Esophagus muscularis mucosa (tissue), 4 donors: ENCODE measurements at regions not wholly inside any gene's neighbourhood (a gene's known extent, or its start where the extent isn't known, plus 50 kb on each side); places are given as distances from the start of the nearest gene placed in this dataset.
"Not testable (repeated sequence)": the region's sequence is repeated elsewhere in the genome, so short reads cannot be mapped to it uniquely, and the experiment has no call there.

ENCODE experiments used
- DNase-seq: peaks from one replicate; pipeline ENCODE4 v3.0.0-alpha.2; 2017; ENCODE audit errors: extremely low spot score
- H3K27ac ChIP-seq, 4 donors: fragments of 200-600 bp; sonication (generic); replicated peaks in 1 of 4; 1 replicate in 3 of 4; 2 replicates in 1 of 4; pipeline ENCODE4 v1.5.1; 2016 to 2019; ENCODE audit warnings: mild to moderate bottlenecking in 1 of 4
- H3K27me3 ChIP-seq, 4 donors: fragments of 200-600 bp; sonication (generic); one replicate each; pipeline versions ENCODE4 v1.5.1 to v1.6.0; 2016 to 2019
- H3K36me3 ChIP-seq, 4 donors: fragments of 200-600 bp; sonication (generic); one replicate each; pipeline ENCODE4 v1.5.1; 2016 to 2019
- H3K4me1 ChIP-seq, 4 donors: fragments of 200-600 bp; sonication (generic); one replicate each; pipeline ENCODE4 v1.5.1; 2016 to 2019
- H3K4me3 ChIP-seq, 4 donors: fragments of 200-600 bp; sonication (generic); 1 replicate in 2 of 4; 2 replicates in 2 of 4; pipeline ENCODE4 v1.5.1; 2016 to 2019; ENCODE audit warnings: mild to moderate bottlenecking in 4 of 4, moderate library complexity in 1 of 4
- H3K9me3 ChIP-seq, 4 donors: fragments of 200-600 bp; sonication (generic); 1 replicate in 3 of 4; 2 replicates in 1 of 4; pipeline ENCODE4 v1.5.1; 2016 to 2019
- CTCF ChIP-seq, 3 experiments: fragments of 200-600 bp in 2 of 3; fragments of 450-650 bp in 1 of 3; sonication (generic) in 2 of 3; IDR thresholded peaks; one replicate each; pipeline ENCODE4 v1.5.1; 2017 to 2019; ENCODE audit warnings: antibody characterized with exemption in 3 of 3, mild to moderate bottlenecking in 2 of 3, moderate library complexity in 1 of 3
- EP300 ChIP-seq: sonication (generic); formaldehyde crosslinking; IDR thresholded peaks from one replicate; pipeline ENCODE4 v1.6.1; 2017; ENCODE audit warnings: antibody characterized with exemption
- POLR2A ChIP-seq: fragments of 450-650 bp; IDR thresholded peaks from one replicate; pipeline ENCODE4 v1.6.1; 2017; ENCODE audit warnings: antibody characterized with exemption, moderate library complexity, mild to moderate bottlenecking, low read depth
- POLR2AphosphoS5 ChIP-seq, 2 donors: sonication (generic); formaldehyde crosslinking; IDR thresholded peaks; one replicate each; pipeline ENCODE4 v1.6.1; 2017; ENCODE audit warnings: antibody characterized with exemption in 2 of 2
- whole genome bisulfite sequencing: methylation state at CpG from one replicate; pipeline ENCODE4 v1.1.5; 2018; 5-methylcytosine and 5-hydroxymethylcytosine counted together
- intact Hi-C: fragments of 100-400 bp; cut with DNase I; formaldehyde crosslinking; loops from one replicate; pipeline ENCODE4 v1.15.1; 2023

DNA sequence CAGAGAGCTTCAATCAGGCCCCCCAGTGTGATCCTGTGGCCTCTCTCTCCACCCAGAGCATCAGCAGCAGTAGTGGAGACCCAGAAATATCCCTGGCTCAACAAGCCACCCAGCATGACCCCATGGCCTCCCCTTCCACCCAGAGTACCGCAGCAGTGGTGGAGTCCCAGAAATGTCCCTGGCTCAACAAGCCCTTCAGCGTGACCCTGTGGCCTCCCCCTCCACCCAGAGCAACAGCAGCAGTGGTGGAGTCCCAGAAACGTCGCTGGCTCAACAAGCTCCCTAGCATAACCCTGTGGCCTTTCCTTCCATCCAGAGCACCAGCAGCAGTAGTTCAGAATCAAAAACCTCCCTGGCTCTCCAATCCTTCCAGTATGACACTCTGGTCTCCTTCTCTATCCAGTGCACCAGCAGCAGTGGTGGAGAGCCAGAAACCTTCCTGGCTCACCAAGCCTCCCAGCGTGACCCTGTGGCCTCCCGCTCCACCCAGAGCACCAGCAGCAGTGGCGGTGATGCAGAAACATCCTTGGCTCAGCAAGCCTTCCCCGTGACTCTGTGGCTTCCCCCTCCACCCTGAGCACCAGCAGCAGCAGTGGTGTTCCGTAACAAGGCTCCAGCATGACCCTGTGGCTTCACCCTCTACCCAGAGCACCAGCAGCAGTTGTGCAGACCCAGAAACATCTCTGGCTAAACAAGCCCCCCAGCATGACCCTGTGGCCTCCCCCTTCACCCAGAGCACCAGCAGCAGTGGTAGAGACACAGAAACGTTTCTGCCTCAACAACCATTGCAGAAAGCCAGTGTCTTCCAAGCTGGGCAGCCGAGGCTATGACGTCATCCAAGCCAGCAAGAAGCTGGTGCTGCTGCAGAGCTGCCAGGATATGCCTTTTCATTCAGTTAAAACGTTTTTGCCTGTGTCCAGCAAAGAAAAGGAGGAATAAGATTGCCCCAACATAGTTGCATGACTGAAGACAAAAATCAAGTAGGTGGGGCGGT is 61.3 kb upstream of the TAMM41 start:
- Histone ChIP-seq H3K27ac (no peak overlapping the region), H3K9me3 (no peaks in the 10 kb centered on the region), H3K27me3 (peaks cover 0 to 7% (median 0%) of the 10 kb centered on the region in 4 donors), H3K4me3 (no peak overlapping the region), H3K4me1 (no peaks in the 10 kb centered on the region), H3K36me3 (no peaks in the 10 kb centered on the region)
- DNase-seq: no peak
- 65% methylated on average over 12 of the region's 14 CpGs for WGBS
- intact Hi-C loops: no loop called here
- no peak for TF ChIP-seq POLR2A
- TF ChIP-seq POLR2AphosphoS5 (IDR thresholded peaks at IDR 0.05): no peak
- no peak for TF ChIP-seq EP300
- no peak for TF ChIP-seq CTCF (IDR thresholded peaks at IDR 0.05)

DNA sequence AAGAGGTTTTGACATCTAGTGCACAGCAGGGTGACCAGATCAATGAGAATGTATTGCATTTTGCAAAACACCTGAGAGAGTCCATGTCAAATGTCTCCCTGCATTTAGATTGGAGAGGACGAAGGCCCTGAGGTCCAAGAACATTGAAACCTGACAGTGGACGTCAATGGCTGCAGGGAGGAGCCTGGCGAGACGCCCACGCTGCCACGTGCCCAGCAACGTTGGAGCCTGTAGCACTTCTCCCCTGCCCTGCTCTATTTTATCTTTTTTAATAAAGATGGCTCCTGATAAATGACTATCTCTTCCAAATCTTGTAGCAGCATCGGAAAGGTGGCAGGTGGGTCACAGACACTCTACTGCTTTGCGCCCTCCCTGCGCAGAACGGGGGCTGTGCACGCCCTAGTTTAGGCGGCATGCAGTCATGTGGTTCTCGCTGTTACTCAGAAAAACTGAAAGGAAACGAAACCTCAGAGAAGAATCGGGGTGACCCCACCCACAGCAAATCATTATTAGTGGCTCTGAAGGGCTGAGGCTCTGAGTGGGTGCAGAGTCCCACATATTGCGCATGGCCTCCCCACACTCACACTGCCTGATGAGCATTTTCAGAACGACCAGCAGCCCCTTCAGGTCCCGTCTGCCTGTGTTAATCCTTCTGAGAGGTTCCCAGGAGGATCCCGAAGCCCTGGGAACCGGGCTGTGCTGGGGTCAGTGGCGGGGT is 62.5 kb upstream of the TAMM41 start:
- no peaks in the 10 kb centered on the region for H3K36me3 ChIP-seq
- intact Hi-C loops: no loop called here
- H3K27ac ChIP-seq: no peak overlapping the region
- no peak overlapping the region for H3K4me3 ChIP-seq
- DNase-seq: no peak
- TF ChIP-seq EP300: no peak
- H3K9me3 ChIP-seq: no peaks in the 10 kb centered on the region
- WGBS: 84% methylated on average over 22 of the region's 22 CpGs
- H3K27me3 ChIP-seq: peaks cover 0 to 7% (median 0%) of the 10 kb centered on the region in 4 donors
- H3K4me1 ChIP-seq: no peaks in the 10 kb centered on the region

DNA sequence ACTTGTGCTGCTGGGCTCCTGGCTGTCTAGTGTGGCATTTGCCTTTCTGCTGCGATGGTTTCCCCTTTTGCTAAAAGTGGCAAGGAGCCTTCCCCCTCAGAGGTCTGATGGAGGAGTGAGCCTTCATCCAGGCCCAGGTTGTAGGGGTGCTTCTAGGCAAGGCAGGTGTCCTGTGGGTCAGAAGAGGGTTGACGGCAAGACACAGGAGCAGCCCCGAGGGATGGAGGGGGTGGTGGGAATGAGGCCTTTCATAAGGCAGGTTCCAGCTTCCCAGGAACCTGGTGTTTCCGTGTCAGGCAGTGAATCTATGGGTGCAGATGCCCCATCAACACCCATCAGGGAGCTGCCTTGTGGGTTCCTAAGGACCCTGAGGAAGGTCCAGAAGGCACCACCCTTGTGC is 63.0 kb upstream of the TAMM41 start:
- H3K27me3 ChIP-seq: peaks cover 0 to 7% (median 0%) of the 10 kb centered on the region in 4 donors
- H3K9me3 ChIP-seq: no peaks in the 10 kb centered on the region
- DNase-seq: no peak
- intact Hi-C loops: no loop called here
- TF ChIP-seq POLR2AphosphoS5 (IDR thresholded peaks at IDR 0.05) (no peak), CTCF (IDR thresholded peaks at IDR 0.05) (no peak)
- no peak overlapping the region for H3K4me3 ChIP-seq
- 94% methylated on average over 4 of the region's 4 CpGs for WGBS
- no peaks in the 10 kb centered on the region for H3K36me3 ChIP-seq
- H3K4me1 ChIP-seq: no peaks in the 10 kb centered on the region
- H3K27ac ChIP-seq: no peak overlapping the region

DNA sequence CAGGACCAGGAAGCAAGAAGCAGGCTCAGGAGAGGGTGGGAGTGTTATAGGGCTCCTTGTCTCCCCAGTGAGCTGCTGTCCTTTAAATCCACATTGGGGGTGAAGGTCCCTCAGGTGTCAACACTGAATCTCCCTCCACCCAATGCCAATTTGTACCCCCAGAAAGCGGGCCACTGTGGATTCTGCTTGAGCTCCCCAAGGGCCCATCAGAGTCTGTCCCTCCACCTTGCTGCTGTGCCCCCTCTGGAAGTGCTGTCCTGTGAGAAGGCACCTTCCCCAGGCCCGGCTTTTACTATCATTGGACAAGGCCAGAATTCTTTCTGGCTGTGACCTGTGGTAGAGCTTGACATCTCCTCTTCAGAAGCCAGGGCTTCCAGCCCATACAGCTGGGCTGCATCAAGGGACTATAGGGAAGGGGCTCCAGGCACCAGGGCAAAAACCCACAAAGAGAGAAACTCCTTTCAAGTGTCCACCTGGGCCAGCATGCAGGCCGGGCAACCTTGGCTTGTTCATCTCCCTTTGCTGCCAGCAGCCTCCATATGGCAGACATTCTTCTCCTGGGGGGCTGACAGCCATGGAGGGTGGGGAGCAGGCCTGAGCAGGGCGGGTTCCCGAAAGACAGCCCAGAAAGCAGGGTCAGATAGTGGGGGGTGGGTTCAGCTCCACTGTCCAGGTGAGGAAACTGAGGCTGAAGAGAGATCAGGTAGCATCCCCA is 63.7 kb upstream of the TAMM41 start:
- intact Hi-C loops, H3K36me3 ChIP-seq: not testable (repeated sequence)
- 88% methylated on average over 4 of the region's 5 CpGs for WGBS

DNA sequence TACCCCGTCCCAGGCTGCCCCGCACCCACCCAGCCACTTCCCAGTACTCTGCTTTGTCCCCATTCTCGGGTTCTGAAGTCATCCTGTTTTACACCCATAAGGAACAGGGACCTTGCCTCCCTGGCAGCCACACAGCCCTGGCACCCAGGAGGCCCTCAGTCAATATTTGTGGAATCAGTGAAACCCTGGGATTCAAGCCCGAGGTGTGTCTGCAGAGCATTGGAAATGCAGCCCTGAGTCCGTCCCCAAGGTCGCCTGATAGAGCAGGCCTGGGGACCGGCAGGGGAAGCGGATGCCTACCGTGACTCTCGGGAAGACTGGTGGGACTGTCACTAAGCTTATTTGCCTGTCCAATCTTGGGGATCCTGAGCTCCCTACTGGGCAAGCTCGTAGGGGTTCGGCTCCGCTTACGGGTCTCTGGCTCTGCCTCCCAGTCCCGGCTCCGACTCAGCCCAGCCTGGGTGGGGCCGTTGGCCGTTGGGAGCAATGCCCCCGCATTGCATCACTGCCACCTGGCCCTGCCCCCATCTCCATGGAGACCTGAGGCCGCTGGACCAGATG is 64.4 kb upstream of the TAMM41 start:
- Histone ChIP-seq H3K4me3 (no peak overlapping the region), H3K27me3 (peaks cover 0 to 7% (median 0%) of the 10 kb centered on the region in 4 donors), H3K9me3 (no peaks in the 10 kb centered on the region), H3K4me1 (no peaks in the 10 kb centered on the region), H3K27ac (no peak overlapping the region), H3K36me3 (no peaks in the 10 kb centered on the region)
- 72% methylated on average over 9 of the region's 20 CpGs for WGBS
- TF ChIP-seq CTCF (IDR thresholded peaks at IDR 0.05) (no peak), POLR2A (no peak), POLR2AphosphoS5 (IDR thresholded peaks at IDR 0.05) (no peak), EP300 (no peak)
- intact Hi-C loops: no loop called here
- no peak for DNase-seq

More for the DNA sequence above, 63.7 kb upstream of the TAMM41 start:
- not testable (repeated sequence) for DNase-seq, H3K27me3 ChIP-seq, H3K9me3 ChIP-seq, H3K27ac ChIP-seq, H3K4me1 ChIP-seq, H3K4me3 ChIP-seq

- H3K27me3 ChIP-seq, H3K27ac ChIP-seq, H3K4me3 ChIP-seq, H3K4me1 ChIP-seq, DNase-seq, H3K9me3 ChIP-seq, H3K36me3 ChIP-seq, intact Hi-C loops: not testable (repeated sequence)
- 78% methylated on average over 10 of the region's 10 CpGs for WGBS
These were observed 65.2 kb upstream of the TAMM41 start for GRCh38 chr3:11911887-11912286.
